Osteocyte (in vitro differentiated cells): ENCODE measurements at regions not wholly inside any gene's neighbourhood (a gene's known extent, or its start where the extent isn't known, plus 50 kb on each side); places are given as distances from the start of the nearest gene placed in this dataset.

ENCODE experiments used
- DNase-seq: peaks from one replicate; pipeline ENCODE4 v3.0.0; 2021; ENCODE audit warnings: mixed read lengths; ENCODE audit not compliant: unreplicated experiment; ENCODE audit errors: extremely low spot score
- H3K27ac Mint-ChIP-seq: one replicate; pipeline ENCODE4 v1.8.0; 2021; ENCODE audit warnings: mild to moderate bottlenecking, mixed read lengths; ENCODE audit not compliant: unreplicated experiment
- H3K27me3 Mint-ChIP-seq: one replicate; pipeline ENCODE4 v1.8.0; 2021; ENCODE audit warnings: mixed read lengths; ENCODE audit not compliant: unreplicated experiment
- H3K36me3 Mint-ChIP-seq: one replicate; pipeline ENCODE4 v1.8.0; 2021; ENCODE audit warnings: mixed read lengths; ENCODE audit not compliant: unreplicated experiment
- H3K4me1 Mint-ChIP-seq: one replicate; pipeline ENCODE4 v1.8.0; 2021; ENCODE audit warnings: mixed read lengths; ENCODE audit not compliant: unreplicated experiment
- H3K4me3 Mint-ChIP-seq: one replicate; pipeline ENCODE4 v1.8.0; 2021; ENCODE audit warnings: mild to moderate bottlenecking, moderate library complexity, mixed read lengths; ENCODE audit not compliant: unreplicated experiment
- H3K9me3 Mint-ChIP-seq: one replicate; pipeline ENCODE4 v1.8.0; 2021; ENCODE audit warnings: mixed read lengths; ENCODE audit not compliant: unreplicated experiment
- CTCF ChIP-seq: fragments of 200-600 bp; sonication (generic); IDR thresholded peaks from 2 replicates; pipeline ENCODE4 v1.5.0; 2021; ENCODE audit warnings: antibody characterized with exemption, mild to moderate bottlenecking, moderate library complexity

GRCh38 chr13:47869776-47870175 lies 131.3 kb downstream of the SUCLA2 start:
- peak; percentile 0 for DNase-seq
- H3K36me3 Mint-ChIP-seq, result no peaks in the 10 kb centered on the region
- no peaks in the 10 kb centered on the region for H3K4me1 Mint-ChIP-seq
- H3K27ac Mint-ChIP-seq, result no peak overlapping the region
- TF ChIP-seq CTCF, result no peak
- H3K4me3 Mint-ChIP-seq, result no peak overlapping the region
- peaks cover 17% of the 10 kb centered on the region for H3K9me3 Mint-ChIP-seq
- no peaks in the 10 kb centered on the region for H3K27me3 Mint-ChIP-seq

- DNase-seq, result no peak
- TF ChIP-seq CTCF, result no peak
- H3K9me3 Mint-ChIP-seq, result peaks cover 12% of the 10 kb centered on the region
- no peak overlapping the region for H3K27ac Mint-ChIP-seq
- no peaks in the 10 kb centered on the region for H3K27me3 Mint-ChIP-seq
- H3K4me1 Mint-ChIP-seq, result no peaks in the 10 kb centered on the region
- H3K4me3 Mint-ChIP-seq, result no peak overlapping the region
- no peaks in the 10 kb centered on the region for H3K36me3 Mint-ChIP-seq
Observed at GRCh38 chr13:47865883-47866282, 135.2 kb downstream of the SUCLA2 start.

- Mint-ChIP-seq H3K4me3 (no peak overlapping the region), H3K9me3 (peaks cover 3% of the 10 kb centered on the region), H3K36me3 (no peaks in the 10 kb centered on the region), H3K27ac (no peak overlapping the region), H3K4me1 (no peaks in the 10 kb centered on the region), H3K27me3 (no peaks in the 10 kb centered on the region)
- TF ChIP-seq CTCF, result no peak
- DNase-seq, result no peak
Observed at GRCh38 chr13:47862841-47863240, 138.2 kb downstream of the SUCLA2 start.

- Mint-ChIP-seq H3K27ac (no peak overlapping the region), H3K36me3 (no peaks in the 10 kb centered on the region), H3K9me3 (peaks cover 3% of the 10 kb centered on the region), H3K27me3 (no peaks in the 10 kb centered on the region), H3K4me3 (no peak overlapping the region), H3K4me1 (no peaks in the 10 kb centered on the region)
- no peak for DNase-seq
- no peak for TF ChIP-seq CTCF
Observed at GRCh38 chr13:47859165-47859564, 141.9 kb downstream of the SUCLA2 start.

GRCh38 chr13:47858042-47859025 lies 142.7 kb downstream of the SUCLA2 start:
- Mint-ChIP-seq H3K27me3 (no peaks in the 10 kb centered on the region), H3K4me3 (no peak overlapping the region), H3K4me1 (peaks cover 1% of the 10 kb centered on the region), H3K9me3 (peaks cover 3% of the 10 kb centered on the region), H3K36me3 (no peaks in the 10 kb centered on the region), H3K27ac (no peak overlapping the region)
- no peak for TF ChIP-seq CTCF
- peak; percentile 5 for DNase-seq
